ENCODE measurements at regions not wholly inside any gene's neighbourhood (a gene's known extent, or its start where the extent isn't known, plus 50 kb on each side); places are given as distances from the start of the nearest gene placed in this dataset.

GRCh38 chr15:62541846-62542245 is 376.8 kb upstream of the C2CD4B start:
- TF ChIP-seq CTCF (conservative IDR thresholded peaks at IDR 0.05; ENCODE audit: low read depth, low read length) (no peak), EZH2 (IDR thresholded peaks at IDR 0.05; ENCODE audit: borderline replicate concordance, low read depth, low read length, poor library complexity, severe bottlenecking) (no peak)

Measured in A673 (cell line).